Thoracic aorta (tissue), 2 donors: ENCODE measurements at regions not wholly inside any gene's neighbourhood (a gene's known extent, or its start where the extent isn't known, plus 50 kb on each side); places are given as distances from the start of the nearest gene placed in this dataset.

ENCODE experiments used
- ATAC-seq: fragments of 150-250 bp; one replicate; pipeline ENCODE4 v1.8.0; 2017; ENCODE audit warnings: low read depth; ENCODE audit not compliant: insufficient number of reproducible peaks, low FRiP score
- DNase-seq: peaks from one replicate; pipeline ENCODE4 v3.0.0-alpha.2; 2020; ENCODE audit warnings: low spot score
- H3K27ac ChIP-seq, 2 donors: fragments of 200-600 bp; sonication (generic); 1 replicate in 1 of 2; 2 replicates in 1 of 2; pipeline ENCODE4 v1.5.1; 2016; ENCODE audit warnings: mild to moderate bottlenecking in 2 of 2, moderate library complexity in 2 of 2
- H3K27me3 ChIP-seq: fragments of 200-600 bp; sonication (generic); replicated peaks from 2 replicates; pipeline ENCODE4 v1.6.0; 2016; ENCODE audit warnings: mild to moderate bottlenecking; ENCODE audit not compliant: insufficient read depth
- H3K36me3 ChIP-seq: fragments of 200-600 bp; sonication (generic); one replicate; pipeline ENCODE4 v1.5.1; 2016
- H3K4me1 ChIP-seq, 2 donors: fragments of 200-600 bp; sonication (generic); 1 replicate in 1 of 2; 2 replicates in 1 of 2; pipeline versions ENCODE4 v1.5.1 to v1.6.0; 2016; ENCODE audit warnings: low read depth in 2 of 2, mild to moderate bottlenecking in 1 of 2; ENCODE audit not compliant: control insufficient read depth in 1 of 2
- H3K4me3 ChIP-seq: fragments of 200-600 bp; sonication (generic); 2 replicates; pipeline ENCODE4 v1.5.1; 2016; ENCODE audit warnings: mild to moderate bottlenecking
- H3K9me3 ChIP-seq: fragments of 200-600 bp; sonication (generic); 2 replicates; pipeline ENCODE4 v1.5.1; 2016
- TF ChIP-seq, protein P1 (sequence below): fragments of 200-600 bp; sonication (generic); IDR thresholded peaks from one replicate; pipeline ENCODE4 v1.5.1; 2019; ENCODE audit warnings: antibody characterized with exemption

DNA sequence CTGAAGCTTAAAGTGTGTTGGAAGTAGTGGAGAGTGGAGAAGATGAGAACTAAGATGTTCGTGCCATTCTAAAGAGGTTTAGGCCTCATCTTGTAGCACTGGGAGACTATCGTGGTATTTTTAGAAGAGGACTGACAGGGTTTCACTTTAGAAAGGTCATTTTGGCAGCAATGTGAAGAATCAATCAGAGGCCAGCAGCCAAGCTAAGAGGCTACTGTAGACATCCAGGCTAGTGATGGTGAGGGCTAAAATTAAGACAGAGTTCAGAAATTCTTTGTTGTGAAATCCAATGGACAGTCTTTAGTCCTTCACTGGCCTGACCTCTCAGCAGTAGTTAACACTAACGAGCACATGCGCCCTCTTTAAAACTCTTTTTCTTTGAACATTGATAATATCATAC lies 288.2 kb downstream of the TBL1XR1 start:
- TF ChIP-seq, protein P1, sequence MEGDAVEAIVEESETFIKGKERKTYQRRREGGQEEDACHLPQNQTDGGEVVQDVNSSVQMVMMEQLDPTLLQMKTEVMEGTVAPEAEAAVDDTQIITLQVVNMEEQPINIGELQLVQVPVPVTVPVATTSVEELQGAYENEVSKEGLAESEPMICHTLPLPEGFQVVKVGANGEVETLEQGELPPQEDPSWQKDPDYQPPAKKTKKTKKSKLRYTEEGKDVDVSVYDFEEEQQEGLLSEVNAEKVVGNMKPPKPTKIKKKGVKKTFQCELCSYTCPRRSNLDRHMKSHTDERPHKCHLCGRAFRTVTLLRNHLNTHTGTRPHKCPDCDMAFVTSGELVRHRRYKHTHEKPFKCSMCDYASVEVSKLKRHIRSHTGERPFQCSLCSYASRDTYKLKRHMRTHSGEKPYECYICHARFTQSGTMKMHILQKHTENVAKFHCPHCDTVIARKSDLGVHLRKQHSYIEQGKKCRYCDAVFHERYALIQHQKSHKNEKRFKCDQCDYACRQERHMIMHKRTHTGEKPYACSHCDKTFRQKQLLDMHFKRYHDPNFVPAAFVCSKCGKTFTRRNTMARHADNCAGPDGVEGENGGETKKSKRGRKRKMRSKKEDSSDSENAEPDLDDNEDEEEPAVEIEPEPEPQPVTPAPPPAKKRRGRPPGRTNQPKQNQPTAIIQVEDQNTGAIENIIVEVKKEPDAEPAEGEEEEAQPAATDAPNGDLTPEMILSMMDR: no peak
- no peaks in the 10 kb centered on the region for H3K9me3 ChIP-seq
- peaks cover 13 to 30% of the 10 kb centered on the region in 2 donors for H3K4me1 ChIP-seq
- no peaks in the 10 kb centered on the region for H3K27me3 ChIP-seq
- no peak for ATAC-seq
- H3K27ac ChIP-seq: no peak overlapping the region
- no peaks in the 10 kb centered on the region for H3K36me3 ChIP-seq
- DNase-seq: no peak
- no peak overlapping the region for H3K4me3 ChIP-seq

DNA sequence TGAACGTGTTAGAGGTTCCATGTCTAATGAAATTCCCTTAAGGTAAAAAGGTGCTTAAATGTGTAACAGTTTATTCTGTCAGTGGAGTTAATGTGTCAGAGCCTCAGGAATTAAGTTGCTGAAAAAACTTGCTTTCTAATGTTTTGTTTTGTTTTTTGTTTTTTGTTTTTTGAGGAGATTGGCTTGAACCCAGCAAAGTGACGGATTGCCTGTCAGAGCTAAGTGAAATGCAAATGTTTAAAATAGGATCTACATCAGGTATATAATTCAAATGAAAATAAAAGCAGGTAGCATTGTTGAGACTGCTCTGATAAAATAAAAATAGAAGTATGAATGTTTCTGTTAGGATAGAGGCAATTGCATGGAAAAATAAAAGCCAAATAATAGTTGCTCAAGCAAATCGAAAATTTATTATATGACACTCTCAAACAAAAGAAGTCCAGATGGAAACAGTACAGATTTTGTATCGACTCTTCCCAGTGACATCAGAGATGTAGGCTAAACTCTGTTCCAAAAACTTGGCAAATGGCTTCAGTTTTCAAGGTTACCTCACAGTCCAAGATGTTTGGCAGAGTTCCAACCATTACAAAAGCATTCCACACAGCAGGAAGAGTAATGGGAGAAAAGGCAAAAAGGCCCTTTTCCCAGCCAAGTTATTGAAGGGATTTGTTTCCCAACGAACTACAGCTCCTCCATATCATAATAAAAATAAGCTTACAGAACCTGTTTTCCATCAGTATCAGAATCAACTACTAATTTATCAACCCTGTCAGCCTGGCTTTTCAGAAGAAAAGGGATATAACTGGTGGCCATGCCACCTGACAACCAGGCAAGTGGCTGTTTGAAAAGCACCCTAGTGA lies 291.0 kb downstream of the TBL1XR1 start:
- Histone ChIP-seq H3K27ac (peak overlapping the region; percentile 24 to 66), H3K4me3 (peak overlapping the region; percentile 5), H3K27me3 (no peaks in the 10 kb centered on the region), H3K4me1 (peaks cover 13 to 30% of the 10 kb centered on the region in 2 donors), H3K9me3 (no peaks in the 10 kb centered on the region), H3K36me3 (no peaks in the 10 kb centered on the region)
- peak; percentile 70 for ATAC-seq
- TF ChIP-seq, protein P1: no peak
- no peak for DNase-seq

DNA sequence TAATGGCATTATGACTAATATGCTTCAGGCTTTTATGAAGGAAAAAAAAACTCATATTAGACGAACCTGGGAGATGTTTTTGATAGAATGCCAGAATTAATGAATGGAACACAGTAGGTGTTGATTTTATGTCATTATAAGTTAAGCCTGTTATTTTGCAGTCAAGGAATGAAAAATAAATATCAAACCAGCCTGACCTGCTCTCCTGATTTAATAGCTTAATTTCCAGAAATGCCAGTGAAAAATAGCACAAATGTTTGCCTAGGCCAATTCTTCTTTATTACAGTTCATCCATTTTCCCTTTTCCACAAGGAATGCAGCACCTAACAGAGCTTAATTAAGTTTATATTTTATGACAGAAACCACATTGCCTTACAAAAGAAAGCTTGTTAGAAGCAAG lies 292.0 kb downstream of the TBL1XR1 start:
- Histone ChIP-seq H3K36me3 (no peaks in the 10 kb centered on the region), H3K27ac (peak overlapping the region; percentile 14 to 66), H3K4me3 (no peak overlapping the region), H3K4me1 (peaks cover 13 to 30% of the 10 kb centered on the region in 2 donors), H3K27me3 (no peaks in the 10 kb centered on the region), H3K9me3 (no peaks in the 10 kb centered on the region)
- TF ChIP-seq, protein P1: no peak
- DNase-seq (no peak), ATAC-seq (no peak)

DNA sequence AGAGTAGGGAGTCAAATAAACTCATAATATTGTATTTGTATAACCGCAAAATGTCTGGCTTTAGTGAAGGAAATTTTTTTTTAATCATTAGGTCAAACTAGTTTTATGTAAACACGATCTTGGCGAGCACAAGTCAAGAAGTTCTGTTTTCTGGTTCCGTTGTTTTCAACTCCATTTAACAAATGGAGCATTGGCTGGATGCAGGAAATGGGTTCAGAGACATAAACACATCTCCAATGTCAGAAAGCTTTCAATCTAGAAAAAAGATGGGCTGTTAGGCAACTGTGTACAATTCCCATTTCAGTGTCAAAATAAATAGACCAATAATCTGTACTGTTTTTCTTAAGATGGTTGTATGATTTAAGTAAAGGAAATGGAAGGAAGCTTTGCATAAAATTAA lies 292.8 kb downstream of the TBL1XR1 start:
- TF ChIP-seq, protein P1: no peak
- Histone ChIP-seq H3K27me3 (no peaks in the 10 kb centered on the region), H3K9me3 (no peaks in the 10 kb centered on the region), H3K4me3 (no peak overlapping the region), H3K4me1 (peaks cover 13 to 30% of the 10 kb centered on the region in 2 donors), H3K27ac (peak overlapping the region; percentile 18 to 66), H3K36me3 (no peaks in the 10 kb centered on the region)
- ATAC-seq (no peak), DNase-seq (no peak)

DNA sequence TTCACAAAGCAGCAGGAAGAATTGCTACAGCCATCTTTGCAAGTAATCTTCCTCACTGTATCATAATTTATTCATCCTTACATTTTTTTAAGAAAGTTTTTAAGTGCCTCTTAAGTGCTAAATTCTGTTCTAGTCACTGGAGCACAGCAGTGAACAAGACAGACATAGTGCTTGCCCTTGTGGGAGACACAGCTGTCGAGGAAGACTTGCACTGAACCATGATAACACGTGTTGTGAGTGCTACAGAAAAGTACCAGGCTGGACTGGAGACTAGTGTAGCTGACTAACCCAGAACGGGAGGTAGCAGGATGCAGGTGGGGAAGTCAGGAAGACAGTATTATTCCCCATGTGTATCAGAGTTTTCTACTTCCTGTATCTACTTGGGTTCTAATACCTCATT lies 300.6 kb downstream of the TBL1XR1 start:
- no peak for ATAC-seq
- TF ChIP-seq, protein P1: no peak
- DNase-seq: no peak
- no peaks in the 10 kb centered on the region for H3K27me3 ChIP-seq
- H3K4me1 ChIP-seq: no peaks in the 10 kb centered on the region
- no peak overlapping the region for H3K27ac ChIP-seq
- no peaks in the 10 kb centered on the region for H3K9me3 ChIP-seq
- no peak overlapping the region for H3K4me3 ChIP-seq
- H3K36me3 ChIP-seq: no peaks in the 10 kb centered on the region
